GM12878 (cell line): ENCODE measurements at regions not wholly inside any gene's neighbourhood (a gene's known extent, or its start where the extent isn't known, plus 50 kb on each side); places are given as distances from the start of the nearest gene placed in this dataset.

Experiments used
- ATAC-seq: fragments of 200-7000 bp; cut with Tn5 transposase; 3 replicates; pipeline ENCODE4 v1.9.1; 2020; ENCODE audit warnings: mild to moderate bottlenecking, moderate library complexity
- BruUV-seq: library from RNA; stranded (reverse); fragments of 400-500 nt; replicated peaks from 2 replicates; lab custom pipeline; 2021; lab: Mats Ljungman, UMichigan
- CTCF ChIA-PET: fragments of 300-600 bp; sonication (Branson Sonifier 250); formaldehyde crosslinking; extraction: SDS; loops from one replicate; lab custom pipeline; 2021; ENCODE audit warnings: inconsistent platforms; lab: Yijun Ruan, JAX
- POLR2A ChIA-PET: fragments of 350-600 bp; formaldehyde crosslinking; extraction: SDS; loops from one replicate; lab custom pipeline; 2021; ENCODE audit warnings: inconsistent platforms; lab: Charles Lee
- RAD21 ChIA-PET: fragments of 300-600 bp; sonication (Branson Sonifier 250); formaldehyde crosslinking; loops from one replicate; lab custom pipeline; 2023; ENCODE audit warnings: antibody characterized with exemption; ENCODE audit not compliant: unreplicated experiment; lab: Charles Lee
- SMC1A ChIA-PET: fragments of 300-600 bp; sonication (Branson Sonifier 250); formaldehyde crosslinking; loops from one replicate; lab custom pipeline; 2023; ENCODE audit not compliant: unreplicated experiment, uncharacterized antibody; lab: Charles Lee
- DNase-seq: peaks from one replicate; pipeline ENCODE4 v3.0.0-alpha.2; 2011; ENCODE audit warnings: low read depth, low spot score
- FAIRE-seq: peaks from 3 replicates; lab custom pipeline; 2011; peaks lifted over from hg19 to GRCh38; lab: Jason Lieb, UNC
- H2AFZ ChIP-seq: 2 replicates; pipeline ENCODE4 v1.6.0; 2011; ENCODE audit warnings: low read depth, low read length, control low read depth; ENCODE audit not compliant: control insufficient read depth
- H3K27ac ChIP-seq: 2 replicates; pipeline ENCODE4 v1.5.1; 2011; ENCODE audit warnings: control low read depth; ENCODE audit not compliant: control insufficient read depth, insufficient read depth
- H3K27me3 ChIP-seq, 2 experiments: replicated peaks in 1 of 2; 2 replicates each; pipeline versions ENCODE4 v1.6.0 to v1.6.1; 2011; ENCODE audit warnings: low read length in 1 of 2; ENCODE audit not compliant: control insufficient read depth in 2 of 2, insufficient read depth in 2 of 2
- H3K36me3 ChIP-seq, 2 experiments: 2 replicates each; pipeline ENCODE4 v1.5.1; 2011; ENCODE audit warnings: low read length in 1 of 2; ENCODE audit not compliant: control insufficient read depth in 2 of 2, insufficient read depth in 2 of 2
- H3K4me1 ChIP-seq: 2 replicates; pipeline ENCODE4 v1.6.1; 2011; ENCODE audit warnings: mild to moderate bottlenecking, low read length, moderate library complexity, mixed read lengths; ENCODE audit not compliant: control insufficient read depth, insufficient read depth
- H3K4me2 ChIP-seq: 2 replicates; pipeline ENCODE4 v1.6.0; 2011; ENCODE audit warnings: control low read depth; ENCODE audit not compliant: control insufficient read depth, insufficient read depth
- H3K4me3 ChIP-seq: fragments of 200-600 bp; sonication (generic); 2 replicates; pipeline ENCODE4 v1.5.1; 2016
- H3K79me2 ChIP-seq: 2 replicates; pipeline ENCODE4 v1.6.0; 2011; ENCODE audit warnings: low read length; ENCODE audit not compliant: control insufficient read depth, insufficient read depth
- H3K9ac ChIP-seq: 2 replicates; pipeline ENCODE4 v1.8.0; 2011; ENCODE audit warnings: low read length, control low read depth, mixed read lengths; ENCODE audit not compliant: control insufficient read depth, insufficient read depth
- H3K9me3 ChIP-seq: replicated peaks from 3 replicates; pipeline ENCODE4 v1.5.1; 2011; ENCODE audit warnings: mild to moderate bottlenecking, low read length; ENCODE audit not compliant: control insufficient read depth, insufficient read depth
- H4K20me1 ChIP-seq: 2 replicates; pipeline ENCODE4 v1.6.0; 2011; ENCODE audit not compliant: control insufficient read depth, insufficient read depth
- ATF7 ChIP-seq: fragments of 450-650 bp; IDR thresholded peaks from 2 replicates; pipeline ENCODE4 v1.6.1; 2016; ENCODE audit warnings: low read depth, mild to moderate bottlenecking
- BCL11A ChIP-seq: IDR thresholded peaks from 2 replicates; pipeline ENCODE4 v1.6.1; 2011; ENCODE audit warnings: low read depth, low read length
- BRCA1 ChIP-seq: IDR thresholded peaks from 2 replicates; pipeline ENCODE4 v1.6.1; 2011; ENCODE audit warnings: low read depth, low read length, improper control_type of control experiment
- CBX5 ChIP-seq: sonication (generic); IDR thresholded peaks from 2 replicates; pipeline ENCODE4 v1.6.1; 2016; ENCODE audit warnings: low read depth, moderate library complexity, mild to moderate bottlenecking, inconsistent platforms
- CHD2 ChIP-seq: IDR thresholded peaks from 2 replicates; pipeline ENCODE4 v1.6.1; 2011; ENCODE audit warnings: low read depth, low read length, improper control_type of control experiment, borderline replicate concordance
- HDAC2 ChIP-seq: fragments of 200-600 bp; sonication (generic); IDR thresholded peaks from 2 replicates; pipeline ENCODE4 v1.6.1; 2017
- IRF3 ChIP-seq: fragments of 450-650 bp; IDR thresholded peaks from 2 replicates; pipeline ENCODE4 v1.6.1; 2014; ENCODE audit warnings: mild to moderate bottlenecking
- LARP7 ChIP-seq: fragments of 450-650 bp; IDR thresholded peaks from 2 replicates; pipeline ENCODE4 v1.6.1; 2017; ENCODE audit warnings: mild to moderate bottlenecking
- MYB ChIP-seq: fragments of 150-350 bp; IDR thresholded peaks from 2 replicates; pipeline ENCODE4 v1.6.1; 2014; ENCODE audit warnings: mild to moderate bottlenecking, low read depth, low read length, borderline replicate concordance
- NBN ChIP-seq: fragments of 450-650 bp; IDR thresholded peaks from 2 replicates; pipeline ENCODE4 v1.6.1; 2016
- NFXL1 ChIP-seq: fragments of 450-650 bp; IDR thresholded peaks from 2 replicates; pipeline ENCODE4 v1.6.1; 2017; ENCODE audit warnings: antibody characterized with exemption, mild to moderate bottlenecking, borderline replicate concordance
- RCOR1 ChIP-seq: conservative IDR thresholded peaks from 2 replicates; pipeline ENCODE4 v1.6.1; 2012; ENCODE audit warnings: low read depth, low read length, improper control_type of control experiment
- RFX5 ChIP-seq: IDR thresholded peaks from 2 replicates; pipeline ENCODE4 v1.6.1; 2011; ENCODE audit warnings: low read depth, low read length, improper control_type of control experiment
- SIN3A ChIP-seq: IDR thresholded peaks from 2 replicates; pipeline ENCODE4 v1.6.1; 2012; ENCODE audit warnings: low read depth, low read length, improper control_type of control experiment
- SKIL ChIP-seq: fragments of 450-650 bp; IDR thresholded peaks from 2 replicates; pipeline ENCODE4 v1.6.1; 2017; ENCODE audit warnings: mild to moderate bottlenecking, low read depth, inconsistent platforms; ENCODE audit not compliant: poor library complexity, severe bottlenecking
- SREBF2 ChIP-seq: IDR thresholded peaks from 2 replicates; pipeline ENCODE4 v1.6.1; 2012; ENCODE audit warnings: mild to moderate bottlenecking, low read length
- TBL1XR1 ChIP-seq: IDR thresholded peaks from 2 replicates; pipeline ENCODE4 v1.6.1; 2012; ENCODE audit warnings: low read depth, low read length, improper control_type of control experiment
- USF2 ChIP-seq: IDR thresholded peaks from 2 replicates; pipeline ENCODE4 v1.6.1; 2011; ENCODE audit warnings: low read depth, low read length, improper control_type of control experiment, borderline replicate concordance
- WRNIP1 ChIP-seq: IDR thresholded peaks from 2 replicates; pipeline ENCODE4 v1.6.1; 2011; ENCODE audit warnings: low read depth, low read length, improper control_type of control experiment, borderline replicate concordance
- WGBS: methylation state at CpG from one replicate; pipeline ENCODE4 v1.1.6; 2016; ENCODE audit warnings: low lambda C conversion rate; ENCODE audit not compliant: insufficient replicate concordance, insufficient coverage; ENCODE audit errors: missing lambda C conversion rate; 5-methylcytosine and 5-hydroxymethylcytosine counted together
- in situ Hi-C: fragments of 300-500 bp; cut with MboI; formaldehyde crosslinking; loops from 9 replicates; pipeline ENCODE4 v1.14.3; 2018; ENCODE audit warnings: mixed read lengths
- intact Hi-C: fragments of 100-400 bp; cut with micrococcal nuclease; formaldehyde crosslinking; loops from one replicate; pipeline ENCODE4 v1.14.2; 2022; ENCODE audit not compliant: unreplicated experiment
- TF ChIP-seq, protein P1 (sequence below), 3 experiments: IDR thresholded peaks in 2 of 3; conservative IDR thresholded peaks in 1 of 3; 2 replicates each; pipeline ENCODE4 v1.5.1; 2011; ENCODE audit warnings: low read depth in 3 of 3, low read length in 3 of 3, mild to moderate bottlenecking in 3 of 3, control low read depth in 2 of 3, moderate library complexity in 2 of 3, inconsistent platforms in 1 of 3, mixed read lengths in 1 of 3; ENCODE audit not compliant: control insufficient read depth in 2 of 3, insufficient read depth in 1 of 3; ENCODE audit errors: extremely low read depth in 1 of 3

- TF ChIP-seq MYB: no peak
- no peak for TF ChIP-seq USF2
- no peak for TF ChIP-seq SKIL
- TF ChIP-seq RCOR1: no peak
- no peak for TF ChIP-seq NFXL1
- no peak for TF ChIP-seq RFX5
- no peak for TF ChIP-seq WRNIP1
- TF ChIP-seq, all 136 proteins: peak for 0
These were observed 72.2 kb upstream of the SPTLC3 start (continued) for GRCh38 chr20:12936524-12936923.

DNA sequence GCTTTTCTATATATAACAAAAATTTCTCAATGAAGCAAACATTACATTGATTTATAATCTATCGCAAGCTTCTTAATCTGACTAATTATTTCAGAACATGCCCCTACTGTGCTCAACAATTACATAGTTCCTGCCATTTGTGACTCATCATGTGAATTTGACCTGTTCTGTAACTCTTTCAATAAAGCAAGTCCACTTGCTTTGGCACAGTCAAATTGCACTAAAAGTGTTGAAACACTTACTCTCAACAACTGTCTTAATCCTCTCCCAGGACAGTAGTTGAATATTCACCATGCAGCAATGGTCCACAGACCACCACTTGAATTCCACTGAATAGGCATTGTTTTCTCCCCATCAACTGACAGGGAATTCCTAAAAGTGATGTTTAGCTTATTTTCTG is 67.7 kb upstream of the SPTLC3 start:
- CTCF ChIA-PET: interaction anchor here (0.6 kb wide), 1 partner anchor 598 kb away, joined by 3 read pairs; no protein-coding TSS in a partner anchor
- Histone ChIP-seq H3K27me3 (no peaks in the 10 kb centered on the region), H3K4me2 (no peak overlapping the region), H2AFZ (no peak overlapping the region), H3K4me3 (no peak overlapping the region), H3K36me3 (no peaks in the 10 kb centered on the region), H3K9ac (no peak overlapping the region), H4K20me1 (no peaks in the 10 kb centered on the region), H3K79me2 (no peaks in the 10 kb centered on the region), H3K9me3 (no peaks in the 10 kb centered on the region), H3K4me1 (no peaks in the 10 kb centered on the region), H3K27ac (no peak overlapping the region)
- 50% methylated on average over 1 of the region's 1 CpG for WGBS
- RAD21 ChIA-PET: no interaction called here
- FAIRE-seq (no peak), ATAC-seq (no peak), DNase-seq (no peak)
- TF ChIP-seq BRCA1: no peak
- no peak for TF ChIP-seq CHD2
- TF ChIP-seq, protein P1, sequence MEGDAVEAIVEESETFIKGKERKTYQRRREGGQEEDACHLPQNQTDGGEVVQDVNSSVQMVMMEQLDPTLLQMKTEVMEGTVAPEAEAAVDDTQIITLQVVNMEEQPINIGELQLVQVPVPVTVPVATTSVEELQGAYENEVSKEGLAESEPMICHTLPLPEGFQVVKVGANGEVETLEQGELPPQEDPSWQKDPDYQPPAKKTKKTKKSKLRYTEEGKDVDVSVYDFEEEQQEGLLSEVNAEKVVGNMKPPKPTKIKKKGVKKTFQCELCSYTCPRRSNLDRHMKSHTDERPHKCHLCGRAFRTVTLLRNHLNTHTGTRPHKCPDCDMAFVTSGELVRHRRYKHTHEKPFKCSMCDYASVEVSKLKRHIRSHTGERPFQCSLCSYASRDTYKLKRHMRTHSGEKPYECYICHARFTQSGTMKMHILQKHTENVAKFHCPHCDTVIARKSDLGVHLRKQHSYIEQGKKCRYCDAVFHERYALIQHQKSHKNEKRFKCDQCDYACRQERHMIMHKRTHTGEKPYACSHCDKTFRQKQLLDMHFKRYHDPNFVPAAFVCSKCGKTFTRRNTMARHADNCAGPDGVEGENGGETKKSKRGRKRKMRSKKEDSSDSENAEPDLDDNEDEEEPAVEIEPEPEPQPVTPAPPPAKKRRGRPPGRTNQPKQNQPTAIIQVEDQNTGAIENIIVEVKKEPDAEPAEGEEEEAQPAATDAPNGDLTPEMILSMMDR (IDR thresholded peaks at IDR 0.05 in 2 of 3, conservative IDR thresholded peaks at IDR 0.05 in 1 of 3; ENCODE audit: control insufficient read depth in 2 of 3, extremely low read depth in 1 of 3, insufficient read depth in 1 of 3, low read depth in 3 of 3, low read length in 3 of 3): no peak
- TF ChIP-seq IRF3: no peak
- TF ChIP-seq LARP7: no peak
- TF ChIP-seq ATF7: no peak
- no peak for TF ChIP-seq TBL1XR1
- no peak for TF ChIP-seq SIN3A
- no peak for TF ChIP-seq NBN
- no peak for TF ChIP-seq CBX5
- TF ChIP-seq BCL11A: no peak
- TF ChIP-seq SREBF2: no peak
- no peak for TF ChIP-seq HDAC2
- intact Hi-C loops: no loop called here
- SMC1A ChIA-PET: no interaction called here
- BruUV-seq: no TSS peak
- in situ Hi-C loops: loop anchor here (25.0 kb wide), 1 partner anchor 621 kb away; no protein-coding TSS in a partner anchor
- POLR2A ChIA-PET: no interaction called here
